D341Med (cell line): ENCODE measurements at regions not wholly inside any gene's neighbourhood (a gene's known extent, or its start where the extent isn't known, plus 50 kb on each side); places are given as distances from the start of the nearest gene placed in this dataset.

Experiments
- DNase-seq: peaks from one replicate; pipeline ENCODE4 v3.0.0; 2012; ENCODE audit warnings: low spot score

GRCh38 chr13:80235967-80236302 is 105.0 kb downstream of the SPRY2 start:
- no peak for DNase-seq

- DNase-seq = no peak
Measured at GRCh38 chr13:80235166-80235966, 105.6 kb downstream of the SPRY2 start.

GRCh38 chr13:80227645-80228044 is 113.3 kb downstream of the SPRY2 start:
- no peak for DNase-seq

GRCh38 chr13:80226645-80227044 is 114.3 kb downstream of the SPRY2 start:
- no peak for DNase-seq

GRCh38 chr13:80224468-80224867 is 116.5 kb downstream of the SPRY2 start:
- DNase-seq = no peak

GRCh38 chr13:80217614-80218456 is 123.1 kb downstream of the SPRY2 start:
- DNase-seq = no peak

GRCh38 chr13:80215368-80215767 is 125.6 kb downstream of the SPRY2 start:
- DNase-seq = no peak

GRCh38 chr13:80214521-80214991 is 126.4 kb downstream of the SPRY2 start:
- no peak for DNase-seq

- DNase-seq = no peak
Measured at GRCh38 chr13:80214050-80214449, 126.9 kb downstream of the SPRY2 start.

- DNase-seq = no peak
Measured at GRCh38 chr13:80213201-80213600, 127.7 kb downstream of the SPRY2 start.

GRCh38 chr13:80211566-80211965 is 129.4 kb downstream of the SPRY2 start:
- no peak for DNase-seq

GRCh38 chr13:80204642-80205041 is 136.3 kb downstream of the SPRY2 start:
- no peak for DNase-seq

- no peak for DNase-seq
Measured at GRCh38 chr13:80203496-80203895, 137.4 kb downstream of the SPRY2 start.

GRCh38 chr13:80201694-80202468 is 139.0 kb downstream of the SPRY2 start:
- DNase-seq = no peak

- no peak for DNase-seq
Measured at GRCh38 chr13:80199585-80200292, 141.2 kb downstream of the SPRY2 start.

- no peak for DNase-seq
Measured at GRCh38 chr13:80199067-80199466, 141.9 kb downstream of the SPRY2 start.

GRCh38 chr13:80196756-80197155 is 144.2 kb downstream of the SPRY2 start:
- DNase-seq = no peak

GRCh38 chr13:80195649-80196048 is 145.3 kb downstream of the SPRY2 start:
- no peak for DNase-seq

- DNase-seq = no peak
Measured at GRCh38 chr13:80189889-80190597, 150.9 kb downstream of the SPRY2 start.

GRCh38 chr13:80180740-80181355 is 160.1 kb downstream of the SPRY2 start:
- no peak for DNase-seq

GRCh38 chr13:80177327-80177726 is 163.6 kb downstream of the SPRY2 start:
- DNase-seq = no peak
